Activated naive CD4-positive, alpha-beta T cell treated with anti-CD3 and anti-CD28 coated beads for 36 hours (primary cell): ENCODE measurements at regions not wholly inside any gene's neighbourhood (a gene's known extent, or its start where the extent isn't known, plus 50 kb on each side); places are given as distances from the start of the nearest gene placed in this dataset.

Experiments used
- CTCF ChIA-PET: fragments of 350-600 bp; sonication (Branson Sonifier 250); formaldehyde crosslinking; loops from one replicate; lab custom pipeline; 2021; ENCODE audit warnings: antibody characterized with exemption; lab: Charles Lee
- DNase-seq: peaks from one replicate; pipeline ENCODE4 v3.0.0-alpha.2; 2020
- H3K27ac Mint-ChIP-seq: one replicate; pipeline ENCODE4 v1.8.0; 2021; ENCODE audit warnings: mild to moderate bottlenecking, mixed read lengths
- H3K27me3 Mint-ChIP-seq: one replicate; pipeline ENCODE4 v1.8.0; 2021; ENCODE audit warnings: low read depth, mixed read lengths
- H3K36me3 Mint-ChIP-seq: one replicate; pipeline ENCODE4 v1.8.0; 2021; ENCODE audit warnings: low read depth, mixed read lengths
- H3K4me1 Mint-ChIP-seq: one replicate; pipeline ENCODE4 v1.8.0; 2021; ENCODE audit warnings: low read depth, mixed read lengths
- H3K4me3 Mint-ChIP-seq: one replicate; pipeline ENCODE4 v1.8.0; 2021; ENCODE audit warnings: mild to moderate bottlenecking, moderate library complexity, mixed read lengths
- H3K9me3 Mint-ChIP-seq: one replicate; pipeline ENCODE4 v1.8.0; 2021; ENCODE audit warnings: mixed read lengths
- intact Hi-C: fragments of 100-400 bp; cut with micrococcal nuclease; formaldehyde crosslinking; loops from one replicate; pipeline ENCODE4 v1.15.1; 2023

- peaks cover 31% of the 10 kb centered on the region for H3K4me1 Mint-ChIP-seq
- DNase-seq, result no peak
- H3K27me3 Mint-ChIP-seq, result no peaks in the 10 kb centered on the region
- intact Hi-C loops, result no loop called here
- peaks cover 2% of the 10 kb centered on the region for H3K9me3 Mint-ChIP-seq
- no peaks in the 10 kb centered on the region for H3K36me3 Mint-ChIP-seq
- no peak overlapping the region for H3K27ac Mint-ChIP-seq
- no peak overlapping the region for H3K4me3 Mint-ChIP-seq
- CTCF ChIA-PET, result interaction anchor here (0.7 kb wide), 1 partner anchor 23 kb away, joined by 3 read pairs; no protein-coding TSS in a partner anchor
Observed at GRCh38 chr14:65937960-65938316, 525.4 kb downstream of the FUT8 start.

DNA sequence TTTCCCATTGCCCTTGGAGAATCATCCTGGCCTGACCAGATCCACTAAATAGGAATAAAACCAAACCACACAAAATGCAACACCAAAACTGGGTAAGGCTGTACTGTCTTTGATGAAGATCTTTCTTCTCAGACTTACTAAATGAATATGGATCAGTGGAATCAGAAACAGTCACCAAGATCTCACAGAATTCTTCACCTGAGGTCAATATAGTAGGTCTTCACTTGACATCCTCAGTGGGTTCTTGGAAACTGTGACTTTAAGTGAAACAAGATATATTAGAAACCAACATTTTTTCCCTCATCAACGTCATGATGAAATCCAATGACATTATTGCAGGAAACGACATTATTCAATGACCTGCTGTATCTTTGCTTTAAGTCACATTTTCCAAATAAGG, 526.2 kb downstream of the FUT8 start:
- H3K4me1 Mint-ChIP-seq, result peaks cover 38% of the 10 kb centered on the region

DNA sequence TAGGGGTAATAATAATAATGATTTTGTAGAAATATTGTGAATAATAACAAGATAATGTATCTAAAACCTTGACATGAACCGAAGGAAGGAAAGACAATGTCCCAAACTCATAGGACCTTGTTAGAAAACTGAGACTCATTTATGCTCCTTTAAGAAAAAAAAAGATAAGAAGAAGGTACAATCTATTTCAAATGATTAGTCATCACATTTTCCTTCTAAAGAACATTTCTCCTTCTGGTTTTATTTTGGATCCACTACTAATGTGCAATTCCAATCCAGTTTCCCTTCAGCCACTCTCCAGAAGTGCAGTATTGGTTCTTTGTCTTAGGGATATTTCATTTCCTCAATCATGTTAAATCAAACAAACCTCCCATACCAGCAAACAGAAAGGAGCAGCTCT, 526.7 kb downstream of the FUT8 start:
- Mint-ChIP-seq H3K9me3 (peaks cover 2% of the 10 kb centered on the region), H3K27ac (no peak overlapping the region), H3K4me1 (peaks cover 41% of the 10 kb centered on the region), H3K27me3 (no peaks in the 10 kb centered on the region), H3K36me3 (no peaks in the 10 kb centered on the region), H3K4me3 (no peak overlapping the region)
- CTCF ChIA-PET, result interaction anchor here (0.7 kb wide), 1 partner anchor 524 kb away, joined by 3 read pairs; no protein-coding TSS in a partner anchor
- intact Hi-C loops, result no loop called here
- DNase-seq, result no peak

More for the DNA sequence above, 526.2 kb downstream of the FUT8 start:
- Mint-ChIP-seq H3K9me3 (peaks cover 2% of the 10 kb centered on the region), H3K4me3 (no peak overlapping the region), H3K36me3 (no peaks in the 10 kb centered on the region), H3K27ac (no peak overlapping the region), H3K27me3 (no peaks in the 10 kb centered on the region)
- DNase-seq, result no peak
- intact Hi-C loops, result no loop called here
- CTCF ChIA-PET, result no interaction called here

DNA sequence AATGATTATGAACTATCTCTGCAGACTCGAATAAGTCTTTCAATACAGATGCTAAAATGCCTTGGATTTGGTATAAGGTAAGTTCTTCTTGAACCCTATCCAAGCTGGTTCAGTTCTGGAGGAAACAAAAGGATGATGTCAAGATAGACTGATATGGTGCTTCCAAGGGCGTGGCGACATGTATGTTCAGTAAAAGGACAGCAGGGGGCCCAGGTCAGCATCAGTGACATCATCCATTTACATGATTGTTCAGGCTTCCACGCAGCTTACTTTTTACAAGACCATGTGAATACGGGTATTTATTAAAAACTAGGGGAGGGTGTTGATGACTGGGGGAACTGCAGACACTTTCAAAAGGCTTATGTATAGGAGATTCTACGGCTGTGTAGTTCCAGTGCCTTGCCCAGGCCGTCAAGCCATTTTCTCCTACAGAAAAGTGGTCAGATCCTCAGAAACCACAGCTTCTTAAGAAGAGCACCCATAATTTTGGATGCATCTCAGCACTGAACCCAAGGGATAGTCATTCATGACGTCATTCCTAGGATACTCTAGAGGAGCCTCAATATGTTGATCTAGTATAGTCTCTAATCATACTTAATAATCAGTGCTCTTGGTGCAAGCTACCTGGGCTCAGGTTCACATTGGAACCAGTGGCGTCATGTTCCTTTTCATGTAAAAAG, 527.7 kb downstream of the FUT8 start:
- no peaks in the 10 kb centered on the region for H3K27me3 Mint-ChIP-seq
- H3K4me1 Mint-ChIP-seq, result peaks cover 42% of the 10 kb centered on the region
- peaks cover 2% of the 10 kb centered on the region for H3K9me3 Mint-ChIP-seq
- intact Hi-C loops, result no loop called here
- DNase-seq, result peak; percentile 44
- H3K27ac Mint-ChIP-seq, result no peak overlapping the region
- no peaks in the 10 kb centered on the region for H3K36me3 Mint-ChIP-seq
- no peak overlapping the region for H3K4me3 Mint-ChIP-seq
- CTCF ChIA-PET, result interaction anchor here (0.7 to 1.2 kb wide), 5 partner anchors 9 to 1423 kb away, joined by 3 to 6 read pairs (median 5); no protein-coding TSS in a partner anchor

DNA sequence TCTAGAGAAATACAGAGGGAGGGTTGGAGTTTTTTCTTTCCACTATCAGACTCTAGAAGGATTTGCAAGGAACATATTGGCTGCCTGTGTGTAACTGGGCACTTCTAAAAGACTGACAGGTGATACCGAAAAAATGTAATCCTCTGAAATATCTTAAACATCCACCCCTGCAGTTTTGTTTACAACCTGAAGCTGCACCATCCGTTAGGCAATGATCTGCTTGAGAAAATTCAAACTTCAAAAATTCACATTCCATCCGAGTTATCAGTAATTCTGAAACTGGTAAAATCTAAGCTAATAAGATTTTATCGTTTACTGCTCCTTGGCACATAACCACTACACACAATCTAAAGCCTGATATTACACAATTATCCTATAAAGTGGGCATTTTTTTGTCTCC, 528.6 kb downstream of the FUT8 start:
- no peak overlapping the region for H3K4me3 Mint-ChIP-seq
- CTCF ChIA-PET, result interaction anchor here (0.8 to 1.2 kb wide), 4 partner anchors 14 to 28 kb away, joined by 3 to 5 read pairs (median 3); no protein-coding TSS in a partner anchor
- peaks cover 2% of the 10 kb centered on the region for H3K9me3 Mint-ChIP-seq
- intact Hi-C loops, result no loop called here
- H3K36me3 Mint-ChIP-seq, result no peaks in the 10 kb centered on the region
- no peak overlapping the region for H3K27ac Mint-ChIP-seq
- peaks cover 42% of the 10 kb centered on the region for H3K4me1 Mint-ChIP-seq
- H3K27me3 Mint-ChIP-seq, result no peaks in the 10 kb centered on the region
- no peak for DNase-seq

DNA sequence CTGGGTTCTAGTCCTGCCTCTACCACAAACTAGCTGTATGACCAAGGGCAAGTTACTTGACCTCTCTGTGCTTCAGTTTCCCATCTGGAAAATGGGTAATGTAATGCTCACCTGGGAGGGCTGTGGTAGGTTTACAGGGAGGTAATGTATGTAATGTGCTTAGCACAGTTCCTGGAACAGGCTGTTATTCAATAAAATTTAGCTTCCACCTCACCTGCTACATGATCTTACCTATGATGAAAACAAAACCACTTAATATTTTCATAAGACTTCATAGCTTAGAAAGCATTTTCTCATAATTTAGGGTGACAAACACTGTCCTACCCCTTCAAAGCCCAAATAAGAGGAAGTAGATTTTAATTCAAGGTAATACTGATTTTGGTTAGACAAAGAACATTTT, 530.6 kb downstream of the FUT8 start:
- intact Hi-C loops, result no loop called here
- H3K9me3 Mint-ChIP-seq, result no peaks in the 10 kb centered on the region
- H3K4me1 Mint-ChIP-seq, result peaks cover 29% of the 10 kb centered on the region

GRCh38 chr14:65943916-65944410, 531.4 kb downstream of the FUT8 start:
- Mint-ChIP-seq H3K4me3 (no peak overlapping the region), H3K27ac (no peak overlapping the region), H3K9me3 (no peaks in the 10 kb centered on the region), H3K4me1 (peaks cover 26% of the 10 kb centered on the region), H3K27me3 (peaks cover 5% of the 10 kb centered on the region), H3K36me3 (no peaks in the 10 kb centered on the region)
- no peak for DNase-seq
- intact Hi-C loops, result no loop called here
- CTCF ChIA-PET, result no interaction called here

More for the DNA sequence above, 530.6 kb downstream of the FUT8 start:
- H3K27me3 Mint-ChIP-seq, result peaks cover under 1% of the 10 kb centered on the region
- CTCF ChIA-PET, result interaction anchor here (1.4 kb wide), 1 partner anchor 17 kb away, joined by 7 read pairs; no protein-coding TSS in a partner anchor
- no peak overlapping the region for H3K4me3 Mint-ChIP-seq
- no peaks in the 10 kb centered on the region for H3K36me3 Mint-ChIP-seq
- H3K27ac Mint-ChIP-seq, result no peak overlapping the region
- no peak for DNase-seq

- Mint-ChIP-seq H3K4me3 (no peak overlapping the region), H3K27ac (no peak overlapping the region), H3K4me1 (peaks cover 35% of the 10 kb centered on the region), H3K36me3 (no peaks in the 10 kb centered on the region), H3K27me3 (peaks cover 5% of the 10 kb centered on the region), H3K9me3 (no peaks in the 10 kb centered on the region)
- DNase-seq, result no peak
- intact Hi-C loops, result no loop called here
- CTCF ChIA-PET, result interaction anchor here (1.0 to 1.1 kb wide), 2 partner anchors 12 to 15 kb away, joined by 3 read pairs; no protein-coding TSS in a partner anchor
Observed at GRCh38 chr14:65945327-65945726, 532.8 kb downstream of the FUT8 start.

GRCh38 chr14:65946494-65946893, 534.0 kb downstream of the FUT8 start:
- H3K36me3 Mint-ChIP-seq, result no peaks in the 10 kb centered on the region
- H3K9me3 Mint-ChIP-seq, result no peaks in the 10 kb centered on the region
- peaks cover 5% of the 10 kb centered on the region for H3K27me3 Mint-ChIP-seq
- DNase-seq, result no peak
- intact Hi-C loops, result no loop called here
- H3K27ac Mint-ChIP-seq, result no peak overlapping the region
- no peak overlapping the region for H3K4me3 Mint-ChIP-seq
- H3K4me1 Mint-ChIP-seq, result peaks cover 39% of the 10 kb centered on the region
- CTCF ChIA-PET, result interaction anchor here (0.6 kb wide), 1 partner anchor 24 kb away, joined by 4 read pairs; no protein-coding TSS in a partner anchor

DNA sequence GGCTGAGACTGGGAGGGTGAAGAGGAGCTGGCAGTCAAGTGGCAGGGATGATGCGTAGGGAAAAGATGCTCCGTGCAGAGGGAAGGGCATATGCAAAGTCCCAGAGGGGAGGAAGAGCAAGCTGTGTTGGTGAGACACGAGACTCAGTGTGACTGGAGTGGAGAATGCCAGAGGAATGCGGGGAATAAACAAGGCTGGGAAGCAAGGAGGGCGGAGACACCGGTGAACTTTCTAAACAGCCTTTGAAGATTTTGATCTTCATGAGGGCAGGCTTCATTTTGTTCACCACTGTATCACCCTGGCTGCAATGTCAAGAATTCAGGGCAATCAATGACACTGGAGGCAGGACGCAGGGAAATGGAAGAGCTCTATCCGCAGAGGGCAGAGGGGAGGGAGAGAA, 535.8 kb downstream of the FUT8 start:
- CTCF ChIA-PET, result interaction anchor here (1.1 to 4.5 kb wide), 6 partner anchors 11 to 783 kb away, joined by 3 to 46 read pairs (median 5); no protein-coding TSS in a partner anchor
- H3K27ac Mint-ChIP-seq, result peak overlapping the region; percentile 43
- H3K36me3 Mint-ChIP-seq, result no peaks in the 10 kb centered on the region
- peaks cover 36% of the 10 kb centered on the region for H3K4me1 Mint-ChIP-seq
- intact Hi-C loops, result no loop called here
- no peak for DNase-seq
- no peaks in the 10 kb centered on the region for H3K9me3 Mint-ChIP-seq
- H3K4me3 Mint-ChIP-seq, result no peak overlapping the region
- peaks cover 5% of the 10 kb centered on the region for H3K27me3 Mint-ChIP-seq

- Mint-ChIP-seq H3K27ac (peak overlapping the region; percentile 37), H3K4me1 (peaks cover 28% of the 10 kb centered on the region), H3K4me3 (no peak overlapping the region), H3K27me3 (peaks cover 5% of the 10 kb centered on the region), H3K36me3 (no peaks in the 10 kb centered on the region), H3K9me3 (no peaks in the 10 kb centered on the region)
- CTCF ChIA-PET, result interaction anchor here (0.9 to 4.5 kb wide), 8 partner anchors 9 to 535 kb away, joined by 3 to 46 read pairs (median 6); no protein-coding TSS in a partner anchor
- peak; percentile 59 for DNase-seq
- intact Hi-C loops, result loop anchor here (1.0 to 5.0 kb wide), 3 partner anchors 22 to 743 kb away; no protein-coding TSS in a partner anchor
Observed at GRCh38 chr14:65949711-65950516, 536.3 kb upstream of the CCDC196 start.

DNA sequence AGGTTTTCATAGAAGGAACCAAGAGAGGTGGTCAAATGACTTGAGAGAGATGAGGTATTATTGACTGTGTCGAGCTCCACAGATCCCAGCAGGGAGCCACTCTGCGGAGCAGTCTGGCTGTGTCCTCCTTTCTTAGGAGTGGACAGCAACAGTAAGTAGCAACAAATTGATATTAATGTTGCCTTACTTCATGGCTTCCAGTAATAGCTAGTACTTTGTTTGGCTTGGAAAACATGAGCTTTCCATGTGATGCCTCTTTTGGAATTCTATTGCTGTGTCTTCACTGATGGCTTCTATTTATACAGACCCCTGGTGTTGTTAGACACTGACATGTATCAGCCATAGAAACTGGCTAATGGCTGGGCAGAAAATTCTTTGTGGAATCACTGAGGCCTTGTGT, 531.2 kb upstream of the CCDC196 start:
- no peaks in the 10 kb centered on the region for H3K36me3 Mint-ChIP-seq
- peaks cover 12% of the 10 kb centered on the region for H3K4me1 Mint-ChIP-seq
- intact Hi-C loops, result loop anchor here (5.0 kb wide), 2 partner anchors 733 to 748 kb away; no protein-coding TSS in a partner anchor
- no peak for DNase-seq
- H3K4me3 Mint-ChIP-seq, result no peak overlapping the region
- no peaks in the 10 kb centered on the region for H3K9me3 Mint-ChIP-seq
- H3K27ac Mint-ChIP-seq, result no peak overlapping the region
- no peaks in the 10 kb centered on the region for H3K27me3 Mint-ChIP-seq
- CTCF ChIA-PET, result interaction anchor here (0.9 to 2.0 kb wide), 4 partner anchors 14 to 539 kb away, joined by 3 to 9 read pairs (median 4); no protein-coding TSS in a partner anchor
